Activated naive CD8-positive, alpha-beta T cell treated with anti-CD3 and anti-CD28 coated beads, Interleukin-2, amount 50 U/mL, for 24 hours (primary cell): ENCODE measurements at regions not wholly inside any gene's neighbourhood (a gene's known extent, or its start where the extent isn't known, plus 50 kb on each side); places are given as distances from the start of the nearest gene placed in this dataset.

Experiments used
- ATAC-seq: fragments of 150-1000 bp; cut with Tn5 transposase; one replicate; pipeline ENCODE4 v1.10.0; 2021
- DNase-seq: peaks from one replicate; pipeline ENCODE4 v3.0.0; 2021
- H3K27ac Mint-ChIP-seq: one replicate; pipeline ENCODE4 v1.8.0; 2021; ENCODE audit warnings: mild to moderate bottlenecking, mixed read lengths
- H3K27me3 Mint-ChIP-seq: one replicate; pipeline ENCODE4 v1.8.0; 2021; ENCODE audit warnings: mixed read lengths
- H3K36me3 Mint-ChIP-seq: one replicate; pipeline ENCODE4 v1.8.0; 2021; ENCODE audit warnings: low read depth, mixed read lengths
- H3K4me1 Mint-ChIP-seq: one replicate; pipeline ENCODE4 v1.8.0; 2021; ENCODE audit warnings: mixed read lengths
- H3K4me3 Mint-ChIP-seq: one replicate; pipeline ENCODE4 v1.8.0; 2021; ENCODE audit warnings: mild to moderate bottlenecking, moderate library complexity, mixed read lengths
- H3K9me3 Mint-ChIP-seq: one replicate; pipeline ENCODE4 v1.8.0; 2021; ENCODE audit warnings: mixed read lengths

DNA sequence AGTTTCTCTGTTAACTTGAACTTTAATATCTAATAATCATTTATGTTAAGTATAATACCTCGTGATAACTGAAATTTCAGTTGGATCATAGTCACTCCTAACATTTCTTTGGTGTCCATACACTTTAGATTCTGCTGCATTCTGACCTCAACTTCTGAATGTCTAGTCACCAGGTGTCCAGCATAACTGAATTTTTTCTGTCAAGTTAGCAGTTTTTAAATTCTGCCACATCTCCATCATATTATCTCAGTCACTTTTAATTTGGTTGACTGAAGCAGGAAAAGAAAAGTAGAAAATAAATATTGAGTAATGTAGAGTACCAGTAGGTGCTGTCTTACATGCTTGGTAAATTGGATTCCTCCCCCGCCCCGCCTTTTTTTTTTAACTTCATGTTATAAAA is 128.6 kb downstream of the TANC2 start:
- peaks cover 4% of the 10 kb centered on the region for H3K36me3 Mint-ChIP-seq
- ATAC-seq (no peak), DNase-seq (no peak)
- H3K27ac Mint-ChIP-seq = no peak overlapping the region
- H3K9me3 Mint-ChIP-seq = no peaks in the 10 kb centered on the region
- H3K4me1 Mint-ChIP-seq = no peaks in the 10 kb centered on the region
- H3K4me3 Mint-ChIP-seq = no peak overlapping the region
- no peaks in the 10 kb centered on the region for H3K27me3 Mint-ChIP-seq

DNA sequence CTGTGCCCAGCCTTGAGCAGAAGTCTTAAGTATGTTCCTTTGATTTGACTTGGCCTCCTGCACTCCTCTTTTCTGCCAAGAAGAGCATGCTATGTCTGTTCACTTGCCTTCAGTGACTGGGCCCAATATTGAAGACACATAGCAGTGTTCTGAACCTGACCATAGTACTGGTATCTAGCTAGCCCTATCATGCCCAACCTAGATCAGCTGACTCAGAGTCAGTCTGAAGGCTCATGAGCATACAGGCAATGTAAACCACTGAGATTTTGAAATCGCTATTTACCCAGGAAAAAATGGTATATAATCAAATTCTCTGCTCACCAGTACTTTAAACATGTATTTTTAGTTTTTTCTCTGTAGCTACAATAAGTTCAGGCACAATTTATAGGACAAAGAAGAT is 129.4 kb downstream of the TANC2 start:
- no peak for DNase-seq
- Mint-ChIP-seq H3K27ac (no peak overlapping the region), H3K36me3 (peaks cover 4% of the 10 kb centered on the region)

DNA sequence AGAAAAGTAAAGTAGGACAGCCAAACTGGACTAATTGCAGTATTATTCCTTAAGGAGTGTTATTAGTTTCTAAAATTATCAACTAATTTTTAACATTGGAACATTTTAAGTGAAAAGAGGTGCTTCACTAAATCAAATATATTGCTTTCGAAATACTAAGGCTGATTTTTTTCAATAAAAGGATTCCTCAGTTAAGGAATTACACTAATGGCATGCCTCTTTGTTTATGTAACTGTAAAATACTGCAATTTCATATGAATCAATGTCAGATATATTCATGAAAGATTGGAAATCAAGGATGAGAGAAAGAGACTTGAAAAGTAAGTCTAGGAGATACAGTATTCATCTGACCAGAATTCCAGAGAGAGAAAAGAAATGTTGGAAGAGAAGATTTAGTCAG is 129.8 kb downstream of the TANC2 start:
- H3K4me1 Mint-ChIP-seq = no peaks in the 10 kb centered on the region
- no peak overlapping the region for H3K4me3 Mint-ChIP-seq
- H3K36me3 Mint-ChIP-seq = peaks cover 4% of the 10 kb centered on the region
- no peak for DNase-seq
- no peaks in the 10 kb centered on the region for H3K27me3 Mint-ChIP-seq
- H3K9me3 Mint-ChIP-seq = no peaks in the 10 kb centered on the region
- no peak for ATAC-seq
- no peak overlapping the region for H3K27ac Mint-ChIP-seq

More for the DNA sequence above, 129.4 kb downstream of the TANC2 start:
- no peak for ATAC-seq
- no peaks in the 10 kb centered on the region for H3K9me3 Mint-ChIP-seq
- no peaks in the 10 kb centered on the region for H3K27me3 Mint-ChIP-seq
- H3K4me3 Mint-ChIP-seq = no peak overlapping the region
- no peaks in the 10 kb centered on the region for H3K4me1 Mint-ChIP-seq

DNA sequence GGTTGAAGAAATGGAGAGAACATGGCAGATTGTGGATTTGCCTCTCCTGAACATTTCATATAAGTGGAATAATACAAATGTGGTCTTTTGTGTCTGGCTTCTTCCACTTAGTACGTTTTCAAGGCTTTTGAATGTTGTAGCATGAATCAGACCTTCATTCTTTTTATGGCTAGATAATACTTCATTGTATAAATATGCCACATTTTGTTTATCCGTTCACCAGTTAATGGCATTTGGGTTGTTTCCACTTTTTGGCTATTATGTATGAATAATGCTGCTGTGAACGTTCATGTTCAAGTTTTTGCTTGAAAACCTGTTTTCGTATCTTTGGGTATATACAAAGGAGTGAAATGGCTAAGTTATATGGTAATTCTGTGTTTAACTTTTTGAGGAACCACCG is 130.4 kb downstream of the TANC2 start:
- Mint-ChIP-seq H3K4me3 (no peak overlapping the region), H3K27me3 (no peaks in the 10 kb centered on the region), H3K4me1 (no peaks in the 10 kb centered on the region), H3K9me3 (no peaks in the 10 kb centered on the region), H3K27ac (no peak overlapping the region), H3K36me3 (peaks cover 4% of the 10 kb centered on the region)
- ATAC-seq = no peak
- no peak for DNase-seq

DNA sequence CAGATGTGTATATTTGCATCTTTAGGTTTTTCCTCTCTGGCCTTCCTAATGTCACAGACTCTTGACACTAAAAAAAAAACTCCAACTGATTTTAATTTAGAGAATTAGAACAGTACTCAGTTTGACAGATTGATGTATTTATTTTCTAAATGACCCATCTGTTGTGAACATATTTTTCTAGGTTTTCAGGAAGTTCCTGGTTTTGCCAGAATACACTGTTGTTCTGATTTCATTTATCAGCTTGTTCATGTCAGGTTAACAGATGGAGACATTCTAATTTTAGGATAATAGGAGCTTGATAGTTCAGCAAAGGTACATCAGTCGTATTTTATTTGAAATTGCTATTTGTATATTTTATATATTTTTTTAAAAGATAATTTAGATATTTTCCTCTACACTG is 133.4 kb downstream of the TANC2 start:
- Mint-ChIP-seq H3K9me3 (no peaks in the 10 kb centered on the region), H3K4me3 (no peak overlapping the region), H3K27ac (no peak overlapping the region), H3K4me1 (no peaks in the 10 kb centered on the region), H3K27me3 (no peaks in the 10 kb centered on the region), H3K36me3 (no peaks in the 10 kb centered on the region)
- ATAC-seq (no peak), DNase-seq (no peak)

DNA sequence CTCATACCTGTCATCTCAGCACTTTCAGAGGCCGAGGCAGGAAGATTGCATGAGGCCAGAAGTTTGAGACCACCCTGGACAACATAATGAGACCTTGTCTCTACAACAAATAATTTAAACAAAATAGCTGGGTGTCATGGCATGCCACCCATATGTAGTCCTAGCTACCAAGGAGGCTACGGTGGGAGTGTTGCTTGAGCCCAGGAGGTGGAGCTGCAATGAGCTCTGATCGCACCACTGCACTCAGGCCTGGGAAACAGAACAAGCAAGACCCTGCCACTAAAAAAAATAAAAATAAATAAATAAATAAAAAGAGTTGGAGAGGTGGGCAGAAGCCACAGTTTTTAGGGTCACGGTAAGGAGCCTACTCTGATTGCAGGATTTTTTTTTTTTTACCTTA is 136.0 kb downstream of the TANC2 start:
- Mint-ChIP-seq H3K36me3 (no peaks in the 10 kb centered on the region), H3K4me1 (no peaks in the 10 kb centered on the region), H3K4me3 (no peak overlapping the region), H3K9me3 (no peaks in the 10 kb centered on the region), H3K27ac (no peak overlapping the region), H3K27me3 (no peaks in the 10 kb centered on the region)
- no peak for DNase-seq
- no peak for ATAC-seq

DNA sequence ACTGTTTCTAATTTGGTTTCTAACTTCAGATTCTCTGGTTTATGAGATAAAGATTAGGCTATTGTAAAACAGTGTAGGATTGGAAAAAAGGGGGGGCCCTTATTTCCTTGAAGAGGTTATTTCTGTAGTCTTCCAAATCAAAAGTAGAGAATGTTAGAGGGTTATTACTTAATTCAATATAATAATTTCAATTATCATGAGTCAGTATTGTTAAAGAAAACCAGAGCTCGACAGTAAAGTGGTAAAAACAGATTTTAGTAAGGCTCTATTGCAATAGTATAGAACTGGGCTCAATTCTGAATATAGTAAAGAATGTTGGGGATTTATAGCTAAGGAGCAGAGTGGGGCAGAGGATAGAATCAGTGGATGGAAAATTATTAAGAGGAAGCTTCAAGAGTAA is 140.0 kb downstream of the TANC2 start:
- Mint-ChIP-seq H3K27me3 (no peaks in the 10 kb centered on the region), H3K36me3 (no peaks in the 10 kb centered on the region), H3K4me1 (no peaks in the 10 kb centered on the region), H3K9me3 (no peaks in the 10 kb centered on the region), H3K27ac (no peak overlapping the region), H3K4me3 (no peak overlapping the region)
- no peak for ATAC-seq
- no peak for DNase-seq

DNA sequence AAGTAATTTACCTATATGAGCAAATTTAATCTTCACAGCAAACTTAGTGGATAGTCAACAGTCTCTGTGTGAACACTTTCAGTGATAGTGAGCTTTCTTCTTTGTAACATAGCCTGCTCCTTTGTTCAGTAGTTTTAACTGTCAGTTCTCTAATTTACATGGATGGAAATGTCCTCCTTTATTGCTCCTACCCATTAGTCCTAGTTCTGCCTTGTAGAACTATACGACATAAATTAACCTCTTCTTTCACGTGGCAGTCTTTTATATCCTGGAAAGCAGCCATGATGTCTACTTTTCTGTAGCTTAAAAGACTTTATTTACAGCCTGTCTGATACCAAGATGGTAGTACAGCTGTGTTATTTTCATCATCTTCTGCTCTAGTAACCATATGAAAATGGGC is 143.6 kb downstream of the TANC2 start:
- Mint-ChIP-seq H3K9me3 (no peaks in the 10 kb centered on the region), H3K27me3 (no peaks in the 10 kb centered on the region), H3K27ac (no peak overlapping the region), H3K36me3 (no peaks in the 10 kb centered on the region), H3K4me3 (no peak overlapping the region), H3K4me1 (no peaks in the 10 kb centered on the region)
- ATAC-seq = no peak
- no peak for DNase-seq

DNA sequence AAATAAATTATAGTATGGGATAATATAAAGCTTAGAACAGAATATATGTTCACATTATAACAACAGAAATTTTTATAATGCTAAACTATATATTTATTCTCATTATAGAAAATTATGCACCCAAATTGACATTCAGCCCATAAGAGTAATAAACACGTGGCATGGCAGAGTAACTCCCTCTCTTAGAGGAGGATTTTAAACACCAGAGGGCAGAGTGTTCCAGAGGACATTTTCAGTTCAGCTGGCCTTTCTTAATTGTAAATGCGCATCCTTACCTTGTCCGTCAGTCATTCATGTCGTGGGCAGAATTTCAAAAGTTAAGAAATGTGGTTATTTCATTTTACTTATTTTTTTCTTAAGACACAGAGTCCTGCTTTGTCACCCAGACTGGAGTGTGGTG is 147.1 kb downstream of the TANC2 start:
- no peak for DNase-seq
- Mint-ChIP-seq H3K4me1 (no peaks in the 10 kb centered on the region), H3K27ac (no peak overlapping the region), H3K9me3 (no peaks in the 10 kb centered on the region), H3K4me3 (no peak overlapping the region), H3K36me3 (no peaks in the 10 kb centered on the region), H3K27me3 (no peaks in the 10 kb centered on the region)
- no peak for ATAC-seq

DNA sequence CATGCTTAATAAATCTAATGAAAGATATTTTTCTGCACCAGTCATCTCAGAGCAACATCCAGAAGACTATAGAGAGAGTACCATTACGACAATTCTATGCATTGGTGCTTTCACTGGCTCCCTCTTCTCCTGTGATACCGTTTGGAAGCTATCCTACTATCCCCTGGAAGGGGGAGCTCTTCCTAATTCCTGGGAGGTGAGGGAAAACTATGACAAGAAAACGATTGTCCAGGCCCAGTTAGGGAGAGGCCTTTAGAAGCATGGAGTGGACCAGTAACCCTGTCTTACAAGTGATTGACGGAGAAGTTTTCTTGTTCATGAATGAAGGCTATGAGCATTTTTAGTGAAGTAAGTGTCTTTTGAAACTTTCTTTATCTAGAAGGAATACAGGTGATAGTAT is 150.2 kb downstream of the TANC2 start:
- Mint-ChIP-seq H3K27ac (no peak overlapping the region), H3K9me3 (no peaks in the 10 kb centered on the region), H3K4me1 (no peaks in the 10 kb centered on the region), H3K4me3 (no peak overlapping the region), H3K36me3 (no peaks in the 10 kb centered on the region), H3K27me3 (no peaks in the 10 kb centered on the region)
- DNase-seq = no peak
- no peak for ATAC-seq

DNA sequence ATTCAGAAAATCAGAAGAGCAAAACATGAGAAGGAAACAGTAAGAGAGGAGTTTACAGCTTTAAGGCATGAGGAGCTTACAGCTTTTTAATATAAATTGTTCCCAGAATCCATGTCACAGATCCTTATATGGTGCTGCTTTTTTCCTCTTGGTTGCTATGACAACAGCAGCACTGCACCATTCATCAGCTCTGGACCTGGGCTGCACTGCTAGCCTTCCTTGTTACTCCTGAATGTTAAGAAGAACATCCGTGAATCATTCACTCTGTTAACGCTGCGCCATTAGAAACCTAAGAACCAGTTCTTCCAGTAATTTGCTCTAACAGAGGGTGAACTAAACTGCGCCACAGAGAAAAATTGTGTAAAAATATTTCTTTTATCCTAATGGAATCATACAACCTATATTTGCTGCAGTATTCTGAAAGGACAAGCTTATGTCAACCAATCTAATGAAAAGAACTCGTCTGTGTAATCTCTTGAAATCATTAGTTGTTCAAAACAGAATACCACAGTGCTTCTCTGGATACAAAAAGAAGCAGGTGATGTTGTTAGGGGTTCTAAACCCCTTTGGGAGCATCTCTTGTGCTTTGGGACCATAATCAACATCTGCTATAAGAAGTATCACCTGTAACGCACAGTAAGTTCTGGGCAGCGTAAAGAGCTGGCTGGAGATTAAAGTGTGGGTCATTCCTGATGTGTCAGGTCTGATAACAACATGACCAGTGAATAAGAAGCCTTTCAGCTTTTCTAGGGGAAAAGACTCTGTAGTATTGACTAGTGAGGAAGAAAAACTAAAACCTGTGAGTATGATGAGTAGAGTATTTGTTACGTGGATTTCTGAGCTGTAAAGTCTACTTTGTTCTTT is 151.2 kb downstream of the TANC2 start:
- H3K4me3 Mint-ChIP-seq = no peak overlapping the region
- ATAC-seq (no peak), DNase-seq (no peak)
- no peaks in the 10 kb centered on the region for H3K4me1 Mint-ChIP-seq
- H3K27me3 Mint-ChIP-seq = no peaks in the 10 kb centered on the region
- H3K36me3 Mint-ChIP-seq = no peaks in the 10 kb centered on the region
- no peaks in the 10 kb centered on the region for H3K9me3 Mint-ChIP-seq
- H3K27ac Mint-ChIP-seq = no peak overlapping the region

DNA sequence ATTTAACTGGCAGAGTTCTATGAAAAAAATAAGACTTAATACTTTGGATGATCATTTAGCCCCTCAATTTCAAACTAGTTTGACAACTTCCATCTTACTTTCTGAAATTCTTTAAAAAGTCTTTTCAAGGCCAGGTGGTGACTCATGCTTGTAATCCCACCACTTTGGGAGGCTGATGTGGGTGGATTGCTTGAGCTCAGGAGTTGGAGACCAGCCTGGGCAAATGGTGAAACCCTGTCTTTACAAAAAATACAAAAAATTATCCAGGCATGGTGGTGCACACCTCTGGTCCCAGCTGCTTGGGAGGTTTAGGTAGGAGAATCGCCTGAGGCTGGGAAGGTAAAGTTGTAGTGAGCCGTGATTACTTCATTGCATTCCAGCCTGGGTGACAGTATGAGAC is 154.4 kb downstream of the TANC2 start:
- Mint-ChIP-seq H3K27me3 (no peaks in the 10 kb centered on the region), H3K36me3 (no peaks in the 10 kb centered on the region), H3K9me3 (no peaks in the 10 kb centered on the region), H3K4me1 (no peaks in the 10 kb centered on the region), H3K27ac (no peak overlapping the region), H3K4me3 (no peak overlapping the region)
- DNase-seq = no peak
- no peak for ATAC-seq

DNA sequence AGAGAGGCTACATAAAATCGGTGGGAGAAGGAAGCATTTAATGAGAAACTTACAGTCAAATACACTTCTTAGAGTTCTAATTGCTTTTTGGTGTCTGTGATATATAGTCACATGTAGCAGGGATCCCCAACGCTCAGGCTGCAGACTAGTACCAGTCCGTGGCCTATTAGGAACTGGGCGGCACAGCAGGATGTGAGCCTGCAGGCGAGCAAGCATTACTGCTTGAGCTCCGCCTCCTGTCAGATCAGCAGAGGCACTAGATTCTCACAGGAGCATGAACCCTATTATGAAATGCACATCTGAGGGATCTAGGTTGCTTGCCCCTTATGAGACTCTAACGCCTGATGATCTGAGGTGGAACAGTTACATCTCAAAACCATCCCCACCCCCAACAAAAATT is 158.5 kb downstream of the TANC2 start:
- Mint-ChIP-seq H3K36me3 (no peaks in the 10 kb centered on the region), H3K27me3 (no peaks in the 10 kb centered on the region), H3K4me3 (no peak overlapping the region), H3K27ac (no peak overlapping the region), H3K4me1 (no peaks in the 10 kb centered on the region), H3K9me3 (no peaks in the 10 kb centered on the region)
- DNase-seq (no peak), ATAC-seq (no peak)

DNA sequence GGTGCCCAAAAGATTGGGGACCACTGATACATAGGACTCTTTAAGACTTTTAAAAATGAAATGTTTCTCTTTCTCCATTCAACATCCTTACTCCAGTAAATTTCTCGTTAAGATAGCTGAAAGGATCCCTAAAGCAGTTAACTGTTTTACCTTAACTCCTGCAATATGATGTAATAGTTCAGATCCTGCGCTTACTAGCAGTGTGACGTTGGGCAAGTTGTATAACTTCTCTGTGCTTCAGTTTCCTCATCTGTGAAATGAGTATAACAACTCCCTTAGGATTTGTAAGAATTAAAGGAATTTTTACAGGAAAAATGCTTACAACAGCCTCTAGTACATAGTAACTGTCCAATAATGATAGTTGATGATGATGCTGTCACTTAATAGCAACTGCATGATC is 158.9 kb downstream of the TANC2 start:
- Mint-ChIP-seq H3K4me1 (no peaks in the 10 kb centered on the region), H3K27ac (no peak overlapping the region), H3K4me3 (no peak overlapping the region), H3K36me3 (no peaks in the 10 kb centered on the region), H3K27me3 (no peaks in the 10 kb centered on the region), H3K9me3 (no peaks in the 10 kb centered on the region)
- ATAC-seq = no peak
- DNase-seq = no peak

DNA sequence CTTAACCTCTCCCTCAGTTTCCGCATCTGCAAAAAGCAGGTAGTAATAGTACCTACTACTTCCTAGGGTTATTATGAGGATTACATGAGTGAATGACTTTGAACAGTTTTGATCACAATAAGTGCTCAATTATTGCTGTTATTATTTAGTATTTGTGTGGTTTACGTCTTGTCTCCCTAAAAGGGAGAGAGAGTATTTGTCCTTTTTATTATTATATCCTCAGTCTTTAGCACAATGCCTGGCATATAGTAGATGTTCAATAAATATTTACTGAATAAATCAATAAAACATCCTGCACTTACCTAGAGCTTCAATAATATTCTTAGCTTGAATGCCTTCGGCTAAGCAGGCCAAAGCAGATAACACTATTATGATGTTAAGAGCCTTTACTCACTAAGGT is 160.0 kb downstream of the TANC2 start:
- H3K9me3 Mint-ChIP-seq = no peaks in the 10 kb centered on the region

DNA sequence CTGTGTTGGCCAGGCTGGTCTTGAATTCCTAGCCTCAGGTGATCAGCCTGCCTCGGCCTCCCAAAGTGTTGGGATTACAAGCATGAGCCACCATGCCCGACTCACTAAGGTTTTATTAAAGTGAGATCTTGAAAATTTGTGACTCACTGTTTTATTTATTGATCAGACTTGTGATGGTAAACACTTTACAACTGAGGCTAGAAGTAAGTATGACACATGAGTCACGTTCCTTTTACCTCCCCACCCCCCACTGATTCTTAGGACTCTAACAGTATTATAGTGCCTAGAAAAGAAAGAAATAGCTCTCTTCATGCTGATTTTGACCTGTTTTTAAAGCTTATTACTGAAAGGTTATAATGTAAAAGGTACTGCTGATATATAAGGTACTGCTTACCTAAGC is 160.6 kb downstream of the TANC2 start:
- Mint-ChIP-seq H3K27me3 (no peaks in the 10 kb centered on the region), H3K36me3 (no peaks in the 10 kb centered on the region), H3K9me3 (no peaks in the 10 kb centered on the region), H3K4me1 (no peaks in the 10 kb centered on the region), H3K4me3 (no peak overlapping the region), H3K27ac (no peak overlapping the region)
- DNase-seq = no peak
- no peak for ATAC-seq

More for the DNA sequence above, 160.0 kb downstream of the TANC2 start:
- H3K4me3 Mint-ChIP-seq = no peak overlapping the region
- ATAC-seq (no peak), DNase-seq (no peak)
- no peaks in the 10 kb centered on the region for H3K4me1 Mint-ChIP-seq
- H3K27me3 Mint-ChIP-seq = no peaks in the 10 kb centered on the region
- no peak overlapping the region for H3K27ac Mint-ChIP-seq
- no peaks in the 10 kb centered on the region for H3K36me3 Mint-ChIP-seq
